ENCODE measurements at regions not wholly inside any gene's neighbourhood (a gene's known extent, or its start where the extent isn't known, plus 50 kb on each side); places are given as distances from the start of the nearest gene placed in this dataset.
A peak's percentile ranks its signal among the peaks of the same experiment; 100 is the strongest.

DNA sequence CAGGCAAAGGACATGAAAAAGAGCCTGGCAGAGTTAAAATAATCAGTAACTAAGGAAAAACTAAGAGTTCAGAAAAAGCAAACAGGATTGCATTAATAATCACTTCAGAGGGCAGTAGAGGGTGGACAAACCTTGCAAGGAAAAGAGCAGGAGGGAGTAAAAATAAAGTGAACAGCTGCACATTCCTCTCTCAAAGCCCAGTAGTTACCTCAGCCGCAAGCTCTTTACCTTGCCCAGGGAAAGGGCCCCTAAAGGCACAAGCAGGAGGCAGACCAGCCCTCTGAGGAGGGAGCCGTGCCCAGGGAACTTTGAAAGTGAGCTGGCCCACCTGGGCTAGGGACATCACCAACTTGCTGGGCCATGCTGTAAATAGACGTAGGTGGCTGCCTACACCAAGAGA lies 196.9 kb downstream of the C1D start:
- H3K4me3 ChIP-seq (ENCODE audit: low read length in 2 of 2), result no peak overlapping the region
- no peak overlapping the region for H3K27ac ChIP-seq (replicated peaks; ENCODE audit: low read length)
- H2BK5ac ChIP-seq (ENCODE audit: low read length), result no peak overlapping the region
- H2BK12ac ChIP-seq (ENCODE audit: low read length), result no peak overlapping the region
- H2BK15ac ChIP-seq (ENCODE audit: low read length), result no peak overlapping the region
- H2AK5ac ChIP-seq (ENCODE audit: low read depth, low read length), result no peak overlapping the region
- H3K4me2 ChIP-seq (ENCODE audit: insufficient read depth, low read length, poor library complexity, severe bottlenecking), result no peak overlapping the region
- H3K4me1 ChIP-seq (ENCODE audit: control insufficient read depth in 2 of 2, insufficient read depth in 1 of 2, low read depth in 1 of 2, low read length in 2 of 2), result no peaks in the 10 kb centered on the region
- no peak overlapping the region for H2AFZ ChIP-seq (ENCODE audit: low read length)
- WGBS, 2 donors (ENCODE audit: extremely low coverage in 2 of 2, insufficient read length in 2 of 2, insufficient replicate concordance in 1 of 2), result no CpG with 5 or more reads among the region's 3 CpGs
- no peak overlapping the region for H3K4ac ChIP-seq (ENCODE audit: low read length)
- H2BK120ac ChIP-seq (ENCODE audit: low read depth, low read length), result no peak overlapping the region
- H4K91ac ChIP-seq (ENCODE audit: low read depth, low read length, poor library complexity), result no peak overlapping the region
- H3K79me1 ChIP-seq (ENCODE audit: low read depth, low read length), result no peaks in the 10 kb centered on the region
- H4K8ac ChIP-seq (ENCODE audit: low read depth, low read length), result no peak overlapping the region
- no peak overlapping the region for H3K14ac ChIP-seq (ENCODE audit: low read length)
- no peaks in the 10 kb centered on the region for H3K9me3 ChIP-seq (replicated peaks in 1 of 2; ENCODE audit: control insufficient read depth in 2 of 2, insufficient read depth in 1 of 2, low read depth in 1 of 2, low read length in 2 of 2)
- H3K27me3 ChIP-seq (ENCODE audit: control insufficient read depth in 3 of 3, insufficient read depth in 3 of 3, low read depth in 1 of 3, low read length in 3 of 3), result no peaks in the 10 kb centered on the region
- no peak overlapping the region for H3K9ac ChIP-seq (ENCODE audit: low read depth, low read length, poor library complexity)
- H3K36me3 ChIP-seq (replicated peaks in 1 of 2; ENCODE audit: control insufficient read depth in 2 of 2, insufficient read depth in 2 of 2, low read length in 2 of 2), result no peaks in the 10 kb centered on the region
- peak overlapping the region; percentile 4 for H3K18ac ChIP-seq (ENCODE audit: low read length)
- no peak overlapping the region for H3K23ac ChIP-seq (ENCODE audit: low read depth, low read length, poor library complexity)
- no peak for DNase-seq (ENCODE audit: low spot score)

DNA sequence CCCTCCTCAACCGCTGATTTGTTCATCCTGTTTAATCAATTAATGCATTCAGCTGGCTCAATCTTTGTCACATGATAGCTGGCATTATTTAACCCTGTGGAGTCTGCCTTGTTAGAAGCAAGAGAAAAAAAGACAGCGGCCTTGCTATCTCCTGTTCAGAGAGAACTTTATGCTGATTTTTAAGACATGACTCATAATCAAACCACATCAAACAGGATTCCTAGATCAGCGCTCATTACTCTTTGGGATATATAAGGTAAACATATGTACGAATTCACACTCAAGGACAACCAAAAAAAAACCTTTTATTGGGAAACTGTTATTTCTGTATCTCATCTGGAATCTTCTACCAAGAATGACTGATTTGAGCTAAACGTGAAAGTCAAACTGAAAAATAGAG lies 195.1 kb downstream of the C1D start:
- no peak overlapping the region for H3K27ac ChIP-seq (replicated peaks; ENCODE audit: low read length)
- no peak overlapping the region for H2AK5ac ChIP-seq (ENCODE audit: low read depth, low read length)
- no peak overlapping the region for H3K4me3 ChIP-seq (ENCODE audit: low read length in 2 of 2)
- no peak overlapping the region for H4K8ac ChIP-seq (ENCODE audit: low read depth, low read length)
- H3K23ac ChIP-seq (ENCODE audit: low read depth, low read length, poor library complexity), result no peak overlapping the region
- no peak overlapping the region for H3K14ac ChIP-seq (ENCODE audit: low read length)
- no peaks in the 10 kb centered on the region for H3K36me3 ChIP-seq (replicated peaks in 1 of 2; ENCODE audit: control insufficient read depth in 2 of 2, insufficient read depth in 2 of 2, low read length in 2 of 2)
- WGBS, 2 donors (ENCODE audit: extremely low coverage in 2 of 2, insufficient read length in 2 of 2, insufficient replicate concordance in 1 of 2), result no CpG with 5 or more reads among the region's 5 CpGs
- no peak overlapping the region for H3K4me2 ChIP-seq (ENCODE audit: insufficient read depth, low read length, poor library complexity, severe bottlenecking)
- no peak overlapping the region for H3K9ac ChIP-seq (ENCODE audit: low read depth, low read length, poor library complexity)
- no peaks in the 10 kb centered on the region for H3K9me3 ChIP-seq (replicated peaks in 1 of 2; ENCODE audit: control insufficient read depth in 2 of 2, insufficient read depth in 1 of 2, low read depth in 1 of 2, low read length in 2 of 2)
- H3K4me1 ChIP-seq (ENCODE audit: control insufficient read depth in 2 of 2, insufficient read depth in 1 of 2, low read depth in 1 of 2, low read length in 2 of 2), result no peaks in the 10 kb centered on the region
- no peak for DNase-seq (ENCODE audit: low spot score)
- no peak overlapping the region for H3K18ac ChIP-seq (ENCODE audit: low read length)
- no peak overlapping the region for H2BK12ac ChIP-seq (ENCODE audit: low read length)
- H2BK120ac ChIP-seq (ENCODE audit: low read depth, low read length), result no peak overlapping the region
- no peak overlapping the region for H3K4ac ChIP-seq (ENCODE audit: low read length)
- H3K79me1 ChIP-seq (ENCODE audit: low read depth, low read length), result no peaks in the 10 kb centered on the region
- no peaks in the 10 kb centered on the region for H3K27me3 ChIP-seq (ENCODE audit: control insufficient read depth in 3 of 3, insufficient read depth in 3 of 3, low read depth in 1 of 3, low read length in 3 of 3)
- H2BK5ac ChIP-seq (ENCODE audit: low read length), result no peak overlapping the region
- no peak overlapping the region for H2BK15ac ChIP-seq (ENCODE audit: low read length)
- no peak overlapping the region for H4K91ac ChIP-seq (ENCODE audit: low read depth, low read length, poor library complexity)
- H2AFZ ChIP-seq (ENCODE audit: low read length), result no peak overlapping the region

DNA sequence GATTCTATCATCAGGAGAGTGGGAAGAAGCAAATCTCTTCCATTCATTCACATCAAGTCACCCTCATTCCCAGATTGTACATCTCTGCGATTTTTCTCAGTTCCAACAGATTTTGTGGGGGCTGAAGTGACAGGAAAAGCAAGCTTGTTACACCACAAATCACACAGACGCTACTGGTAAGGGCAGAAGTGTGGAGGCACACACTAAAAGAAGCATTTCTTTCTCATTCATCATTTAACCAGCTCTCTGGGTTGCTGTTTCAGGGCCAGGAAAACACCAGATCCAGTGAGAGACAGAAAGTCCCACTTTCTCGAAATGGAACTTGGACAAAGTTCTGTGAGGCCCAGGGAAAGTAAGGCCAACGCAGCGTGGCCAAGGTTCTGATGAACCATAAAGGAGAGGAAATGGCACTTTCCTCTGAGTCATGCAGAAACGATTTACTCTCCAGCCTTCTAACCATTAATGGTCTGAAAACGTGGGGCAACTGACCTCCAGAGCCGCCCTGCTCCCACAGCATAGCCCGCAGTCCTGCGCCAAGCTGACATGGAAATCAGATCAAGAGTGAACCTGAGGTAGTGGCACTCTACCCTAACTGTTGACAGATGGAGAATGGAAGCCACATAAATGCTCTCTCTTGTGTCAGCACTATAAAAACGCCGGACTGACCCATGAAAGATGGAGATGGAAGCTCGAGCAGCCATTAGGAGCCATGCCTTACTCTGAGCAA lies 191.0 kb downstream of the C1D start:
- Histone ChIP-seq H2AK5ac (ENCODE audit: low read depth, low read length) (no peak overlapping the region), H2AFZ (ENCODE audit: low read length) (no peak overlapping the region), H3K4me1 (ENCODE audit: control insufficient read depth in 2 of 2, insufficient read depth in 1 of 2, low read depth in 1 of 2, low read length in 2 of 2) (no peaks in the 10 kb centered on the region), H3K9me3 (replicated peaks in 1 of 2; ENCODE audit: control insufficient read depth in 2 of 2, insufficient read depth in 1 of 2, low read depth in 1 of 2, low read length in 2 of 2) (no peaks in the 10 kb centered on the region), H3K4me2 (ENCODE audit: insufficient read depth, low read length, poor library complexity, severe bottlenecking) (no peak overlapping the region), H2BK5ac (ENCODE audit: low read length) (no peak overlapping the region), H3K27me3 (ENCODE audit: control insufficient read depth in 3 of 3, insufficient read depth in 3 of 3, low read depth in 1 of 3, low read length in 3 of 3) (no peaks in the 10 kb centered on the region), H3K18ac (ENCODE audit: low read length) (no peak overlapping the region), H3K4me3 (ENCODE audit: low read length in 2 of 2) (no peak overlapping the region), H2BK12ac (ENCODE audit: low read length) (no peak overlapping the region), H4K8ac (ENCODE audit: low read depth, low read length) (no peak overlapping the region), H3K79me1 (ENCODE audit: low read depth, low read length) (no peaks in the 10 kb centered on the region), H3K4ac (ENCODE audit: low read length) (no peak overlapping the region), H3K27ac (replicated peaks; ENCODE audit: low read length) (no peak overlapping the region), H3K36me3 (replicated peaks in 1 of 2; ENCODE audit: control insufficient read depth in 2 of 2, insufficient read depth in 2 of 2, low read length in 2 of 2) (no peaks in the 10 kb centered on the region), H2BK120ac (ENCODE audit: low read depth, low read length) (no peak overlapping the region), H2BK15ac (ENCODE audit: low read length) (no peak overlapping the region), H3K23ac (ENCODE audit: low read depth, low read length, poor library complexity) (no peak overlapping the region), H3K9ac (ENCODE audit: low read depth, low read length, poor library complexity) (no peak overlapping the region), H3K14ac (ENCODE audit: low read length) (no peak overlapping the region), H4K91ac (ENCODE audit: low read depth, low read length, poor library complexity) (no peak overlapping the region)
- DNase-seq (ENCODE audit: low spot score), result no peak
- no CpG with 5 or more reads among the region's 13 CpGs for WGBS, 2 donors (ENCODE audit: extremely low coverage in 2 of 2, insufficient read length in 2 of 2, insufficient replicate concordance in 1 of 2)

DNA sequence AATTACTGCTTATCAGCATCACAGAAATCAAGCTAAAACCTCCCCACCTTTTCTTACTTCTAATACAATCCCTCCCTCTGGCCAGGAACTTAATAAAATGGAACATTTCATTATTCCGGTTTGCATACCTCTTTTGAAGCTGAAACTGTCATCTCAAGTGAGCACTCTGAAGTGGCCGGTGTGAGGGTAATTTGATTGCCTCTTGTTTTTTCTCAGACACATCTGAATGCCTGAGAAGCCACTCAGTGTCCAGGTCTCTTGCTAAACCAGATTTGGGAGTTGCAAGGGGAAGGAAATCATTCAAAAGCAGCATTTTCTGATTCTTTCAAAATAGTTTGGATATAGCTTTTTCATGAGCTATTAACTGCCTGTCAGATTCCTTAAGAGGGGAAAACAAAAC lies 190.3 kb downstream of the C1D start:
- H3K14ac ChIP-seq (ENCODE audit: low read length), result no peak overlapping the region
- H3K4me1 ChIP-seq (ENCODE audit: control insufficient read depth in 2 of 2, insufficient read depth in 1 of 2, low read depth in 1 of 2, low read length in 2 of 2), result no peaks in the 10 kb centered on the region
- no peak overlapping the region for H3K4ac ChIP-seq (ENCODE audit: low read length)
- no peak overlapping the region for H3K18ac ChIP-seq (ENCODE audit: low read length)
- H3K4me3 ChIP-seq (ENCODE audit: low read length in 2 of 2), result no peak overlapping the region
- no peaks in the 10 kb centered on the region for H3K79me1 ChIP-seq (ENCODE audit: low read depth, low read length)
- H2AFZ ChIP-seq (ENCODE audit: low read length), result no peak overlapping the region
- H3K27me3 ChIP-seq (ENCODE audit: control insufficient read depth in 3 of 3, insufficient read depth in 3 of 3, low read depth in 1 of 3, low read length in 3 of 3), result no peaks in the 10 kb centered on the region
- H2BK5ac ChIP-seq (ENCODE audit: low read length), result no peak overlapping the region
- H3K9ac ChIP-seq (ENCODE audit: low read depth, low read length, poor library complexity), result no peak overlapping the region
- H3K23ac ChIP-seq (ENCODE audit: low read depth, low read length, poor library complexity), result no peak overlapping the region
- H3K4me2 ChIP-seq (ENCODE audit: insufficient read depth, low read length, poor library complexity, severe bottlenecking), result no peak overlapping the region
- no peak overlapping the region for H2BK12ac ChIP-seq (ENCODE audit: low read length)
- H2BK15ac ChIP-seq (ENCODE audit: low read length), result no peak overlapping the region
- no CpG with 5 or more reads among the region's 2 CpGs for WGBS, 2 donors (ENCODE audit: extremely low coverage in 2 of 2, insufficient read length in 2 of 2, insufficient replicate concordance in 1 of 2)
- no peaks in the 10 kb centered on the region for H3K36me3 ChIP-seq (replicated peaks in 1 of 2; ENCODE audit: control insufficient read depth in 2 of 2, insufficient read depth in 2 of 2, low read length in 2 of 2)
- no peak overlapping the region for H4K8ac ChIP-seq (ENCODE audit: low read depth, low read length)
- H2BK120ac ChIP-seq (ENCODE audit: low read depth, low read length), result no peak overlapping the region
- no peaks in the 10 kb centered on the region for H3K9me3 ChIP-seq (replicated peaks in 1 of 2; ENCODE audit: control insufficient read depth in 2 of 2, insufficient read depth in 1 of 2, low read depth in 1 of 2, low read length in 2 of 2)
- no peak overlapping the region for H2AK5ac ChIP-seq (ENCODE audit: low read depth, low read length)
- no peak overlapping the region for H3K27ac ChIP-seq (replicated peaks; ENCODE audit: low read length)
- no peak overlapping the region for H4K91ac ChIP-seq (ENCODE audit: low read depth, low read length, poor library complexity)
- DNase-seq (ENCODE audit: low spot score), result no peak
